GM19025 (cell line): ENCODE measurements at regions not wholly inside any gene's neighbourhood (a gene's known extent, or its start where the extent isn't known, plus 50 kb on each side); places are given as distances from the start of the nearest gene placed in this dataset.
"Not testable (repeated sequence)": the region's sequence is repeated elsewhere in the genome, so short reads cannot be mapped to it uniquely, and the experiment has no call there.

Experiments
- ATAC-seq: cut with Tn5 transposase; IDR thresholded peaks from one replicate; pipeline ENCODE4 v1.9.1; 2021; ENCODE audit warnings: mild to moderate bottlenecking, low read depth, moderate library complexity; ENCODE audit not compliant: unreplicated experiment

DNA sequence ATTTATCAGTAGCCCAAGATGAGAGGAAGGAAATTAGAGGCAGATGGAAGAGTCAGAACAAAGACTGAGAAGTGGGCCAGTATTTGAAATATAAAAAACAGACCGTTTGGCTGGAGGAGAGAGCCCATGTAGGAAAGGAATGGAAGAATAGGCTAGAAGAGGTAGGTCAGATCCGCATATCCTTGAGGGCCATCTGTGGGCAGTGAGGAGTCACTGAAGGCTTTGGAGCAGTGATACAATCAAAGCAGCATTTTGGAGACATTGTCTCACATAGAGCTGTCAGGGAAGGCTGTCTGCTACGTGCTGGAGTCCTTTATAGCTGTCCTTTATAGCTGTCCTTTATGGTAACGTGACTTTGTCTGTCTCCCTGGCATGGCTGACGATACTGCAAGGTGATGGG, 92.0 kb upstream of the VEPH1 start:
- ATAC-seq: no peak

DNA sequence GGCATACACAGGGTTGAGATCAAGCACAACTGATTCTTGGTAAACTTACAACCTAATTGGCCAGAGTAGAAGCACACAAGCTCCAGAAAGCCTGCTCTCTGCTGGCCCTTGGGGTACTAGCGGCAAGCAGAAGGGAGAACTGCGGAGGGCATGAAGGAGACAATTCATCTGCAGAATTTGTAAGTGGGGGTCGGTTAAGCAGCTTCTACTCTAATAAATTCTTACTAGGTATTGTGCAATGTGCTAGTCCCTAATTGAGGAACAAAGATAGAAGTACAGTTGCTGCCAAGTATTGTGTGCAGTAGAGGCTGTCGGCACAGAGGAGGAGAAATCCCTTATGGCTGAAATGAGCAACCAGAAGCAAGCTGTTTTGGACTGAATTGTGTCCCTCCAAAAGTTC, 91.2 kb upstream of the VEPH1 start:
- no peak for ATAC-seq

DNA sequence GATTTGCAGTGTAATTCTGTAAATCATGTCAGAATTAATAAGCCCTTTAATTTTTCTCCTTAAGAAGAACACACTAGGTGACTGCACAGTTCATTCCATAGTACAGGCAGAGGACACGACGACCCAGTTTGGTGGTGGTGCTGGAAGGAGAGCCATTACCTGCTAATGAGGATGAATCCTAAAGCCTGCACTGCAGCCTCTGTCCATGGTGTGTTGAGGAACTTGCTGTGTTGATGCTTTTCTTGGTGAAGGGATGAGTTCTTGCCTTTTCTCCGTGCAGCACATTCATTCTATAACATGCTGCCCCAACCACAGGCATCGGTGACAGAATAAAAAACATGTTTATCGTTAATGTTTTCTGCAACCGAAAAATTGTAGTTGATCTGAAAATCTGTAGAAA, 89.6 kb upstream of the VEPH1 start:
- ATAC-seq: no peak

- no peak for ATAC-seq
Measured at GRCh38 chr3:157590273-157590672, 87.1 kb upstream of the VEPH1 start.

DNA sequence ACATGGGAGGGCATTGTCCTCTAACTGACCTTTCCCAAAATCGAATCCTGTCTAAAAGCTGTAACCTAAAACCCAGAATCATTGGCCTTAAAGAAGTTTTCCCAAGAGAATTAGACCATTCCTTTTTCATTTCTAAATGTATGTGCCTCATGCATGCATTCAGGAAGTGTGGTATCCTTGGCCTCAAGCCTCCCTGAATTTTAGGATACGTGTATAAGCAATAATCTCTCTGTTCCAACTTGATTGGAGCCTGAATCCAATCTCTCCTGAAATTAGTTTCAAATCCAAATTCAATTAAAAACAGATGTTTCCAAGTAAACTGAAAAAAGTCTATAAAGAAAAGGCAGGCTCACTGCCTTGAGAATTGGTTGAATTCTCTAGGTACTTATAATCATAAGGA, 86.0 kb upstream of the VEPH1 start:
- no peak for ATAC-seq

DNA sequence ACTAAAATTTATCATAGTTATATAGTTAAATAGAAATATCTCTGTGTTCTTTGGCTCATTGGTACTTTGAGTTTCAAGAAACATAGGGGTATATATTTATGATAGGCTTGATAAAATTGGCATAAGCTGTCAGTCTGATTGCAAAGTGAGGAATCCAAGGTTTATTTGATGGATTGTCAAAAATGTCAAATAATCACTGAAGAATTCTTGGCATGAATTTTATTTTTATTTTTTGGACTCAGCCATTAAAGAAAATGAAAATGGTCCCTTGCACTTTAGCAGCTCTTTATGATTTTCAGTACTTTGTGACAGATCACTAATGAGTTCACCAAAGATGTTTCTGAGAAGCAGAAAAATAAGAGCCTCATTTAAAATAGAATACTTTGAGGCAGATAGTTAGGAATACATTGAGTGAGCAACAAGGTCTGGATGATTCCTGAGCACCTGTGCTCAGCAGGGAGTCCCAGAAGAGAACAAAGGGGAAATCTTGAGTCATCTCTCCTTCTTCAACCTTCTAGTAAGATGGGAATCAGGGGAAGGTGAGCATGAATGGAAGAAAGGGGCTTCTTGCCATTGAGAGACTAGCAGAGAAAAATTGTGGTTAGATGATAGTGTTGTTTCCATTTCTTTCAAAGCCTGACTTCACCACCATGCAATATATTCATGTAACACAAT, 85.3 kb upstream of the VEPH1 start:
- ATAC-seq: no peak

- no peak for ATAC-seq
Measured at GRCh38 chr3:157586293-157586692, 83.1 kb upstream of the VEPH1 start.

- ATAC-seq: no peak
Measured at GRCh38 chr3:157585386-157585785, 82.2 kb upstream of the VEPH1 start.

- ATAC-seq: no peak
Measured at GRCh38 chr3:157582637-157582973, 79.4 kb upstream of the VEPH1 start.

DNA sequence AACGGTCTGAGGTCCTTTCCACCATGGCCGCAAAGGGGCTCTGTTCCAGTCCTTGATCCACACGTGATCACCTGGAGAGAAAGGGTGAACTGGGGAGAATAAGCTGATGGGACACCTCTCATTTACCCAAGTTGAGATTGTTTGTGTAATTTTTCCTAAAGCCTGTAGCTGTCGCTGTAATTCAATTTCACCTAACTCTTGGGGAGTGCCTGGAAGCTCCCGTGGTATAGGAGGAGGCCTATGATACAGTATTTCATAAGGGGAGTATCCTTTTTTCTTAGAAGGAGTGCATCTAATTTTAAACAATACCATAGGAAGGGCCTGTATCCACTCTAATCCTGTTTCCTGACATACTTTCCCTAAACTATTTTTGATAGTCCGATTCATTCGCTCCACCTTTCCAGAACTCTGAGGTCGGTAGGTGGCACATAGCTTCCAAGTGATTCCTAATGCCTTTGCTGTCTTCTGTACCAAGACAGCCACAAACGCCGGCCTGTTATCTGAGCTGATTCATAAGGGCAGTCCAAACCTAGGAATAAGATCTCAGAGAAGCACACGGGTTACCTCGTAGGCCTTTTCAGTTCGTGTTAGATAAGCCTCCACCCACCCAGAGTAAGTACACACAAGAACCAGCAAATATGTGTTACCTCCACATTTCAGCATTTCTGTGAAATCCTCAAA, 78.9 kb upstream of the VEPH1 start:
- ATAC-seq: not testable (repeated sequence)

DNA sequence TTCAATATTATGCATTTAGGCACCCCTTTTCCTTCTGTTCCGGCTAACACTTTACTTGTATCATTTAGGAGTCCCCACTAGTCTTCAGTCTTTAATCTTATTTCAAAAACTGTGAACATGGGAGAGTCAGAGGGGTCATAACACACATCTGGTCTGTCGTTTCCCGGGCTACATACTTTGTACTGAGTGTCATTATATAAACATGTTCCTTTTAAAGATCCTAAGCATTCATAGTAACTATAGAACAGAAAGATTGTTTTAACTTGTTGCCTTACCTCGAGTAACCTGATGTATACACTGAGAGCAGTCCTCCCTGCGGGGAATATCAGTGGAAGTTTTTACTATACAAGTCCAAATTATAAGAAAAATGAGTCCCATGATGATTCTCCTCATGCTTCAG, 78.2 kb upstream of the VEPH1 start:
- no peak for ATAC-seq

- no peak for ATAC-seq
Measured at GRCh38 chr3:157578181-157578580, 75.0 kb upstream of the VEPH1 start.

GRCh38 chr3:157574531-157574930, 71.3 kb upstream of the VEPH1 start:
- ATAC-seq: no peak

- ATAC-seq: no peak
Measured at GRCh38 chr3:157573780-157574378, 70.7 kb upstream of the VEPH1 start.

- no peak for ATAC-seq
Measured at GRCh38 chr3:157573281-157573680, 70.1 kb upstream of the VEPH1 start.

- ATAC-seq: no peak
Measured at GRCh38 chr3:157572559-157573270, 69.5 kb upstream of the VEPH1 start.

GRCh38 chr3:157566596-157566995, 63.4 kb upstream of the VEPH1 start:
- ATAC-seq: no peak

- no peak for ATAC-seq
Measured at GRCh38 chr3:157559401-157559800, 56.2 kb upstream of the VEPH1 start.
